ENCODE measurements at regions not wholly inside any gene's neighbourhood (a gene's known extent, or its start where the extent isn't known, plus 50 kb on each side); places are given as distances from the start of the nearest gene placed in this dataset.

GRCh38 chr14:22477569-22478194, 111.3 kb downstream of the DAD1 start:
- no peak for DNase-seq (ENCODE audit: low read depth)

GRCh38 chr14:22476887-22477286, 112.1 kb downstream of the DAD1 start:
- no peak for DNase-seq (ENCODE audit: low read depth)

GRCh38 chr14:22476005-22476751, 112.8 kb downstream of the DAD1 start:
- DNase-seq (ENCODE audit: low read depth), result no peak

- DNase-seq (ENCODE audit: low read depth), result no peak
Measured at GRCh38 chr14:22475381-22475780, 113.6 kb downstream of the DAD1 start.

- DNase-seq (ENCODE audit: low read depth), result peak; percentile 54
Measured at GRCh38 chr14:22474730-22475351, 114.2 kb downstream of the DAD1 start.

- DNase-seq (ENCODE audit: low read depth), result peak; percentile 61
Measured at GRCh38 chr14:22472935-22473854, 115.8 kb downstream of the DAD1 start.

GRCh38 chr14:22472466-22472865, 116.6 kb downstream of the DAD1 start:
- DNase-seq (ENCODE audit: low read depth), result no peak

GRCh38 chr14:22471545-22472121, 117.4 kb downstream of the DAD1 start:
- peak; percentile 64 for DNase-seq (ENCODE audit: low read depth)

GRCh38 chr14:22469538-22470303, 119.3 kb downstream of the DAD1 start:
- no peak for DNase-seq (ENCODE audit: low read depth)

GRCh38 chr14:22468830-22469229, 120.2 kb downstream of the DAD1 start:
- no peak for DNase-seq (ENCODE audit: low read depth)

- peak; percentile 44 for DNase-seq (ENCODE audit: low read depth)
Measured at GRCh38 chr14:22466491-22466890, 122.5 kb downstream of the DAD1 start.

GRCh38 chr14:22465201-22465840, 123.7 kb downstream of the DAD1 start:
- DNase-seq (ENCODE audit: low read depth), result peak; percentile 36

- no peak for DNase-seq (ENCODE audit: low read depth)
Measured at GRCh38 chr14:22464422-22465142, 124.4 kb downstream of the DAD1 start.

- DNase-seq (ENCODE audit: low read depth), result no peak
Measured at GRCh38 chr14:22463763-22464173, 125.3 kb downstream of the DAD1 start.

- no peak for DNase-seq (ENCODE audit: low read depth)
Measured at GRCh38 chr14:22462923-22463322, 126.1 kb downstream of the DAD1 start.

- DNase-seq (ENCODE audit: low read depth), result peak; percentile 75
Measured at GRCh38 chr14:22460461-22461195, 128.4 kb downstream of the DAD1 start.

- DNase-seq (ENCODE audit: low read depth), result no peak
Measured at GRCh38 chr14:22458737-22459136, 130.3 kb downstream of the DAD1 start.

- no peak for DNase-seq (ENCODE audit: low read depth)
Measured at GRCh38 chr14:22456998-22457594, 131.9 kb downstream of the DAD1 start.

GRCh38 chr14:22456421-22456820, 132.6 kb downstream of the DAD1 start:
- no peak for DNase-seq (ENCODE audit: low read depth)

All from iris pigment epithelial cell (primary cell).